Sigmoid colon (tissue), 4 donors: ENCODE measurements at regions not wholly inside any gene's neighbourhood (a gene's known extent, or its start where the extent isn't known, plus 50 kb on each side); places are given as distances from the start of the nearest gene placed in this dataset.

ENCODE experiments used
- CTCF ChIP-seq, 4 experiments: fragments of 450-650 bp in 3 of 4; fragments of 200-600 bp in 1 of 4; IDR thresholded peaks; one replicate each; pipeline ENCODE4 v1.5.1; 2016 to 2019; ENCODE audit warnings: antibody characterized with exemption in 4 of 4, mild to moderate bottlenecking in 3 of 4, moderate library complexity in 2 of 4
- EP300 ChIP-seq, 4 donors: sonication (generic); formaldehyde crosslinking; IDR thresholded peaks; one replicate each; pipeline ENCODE4 v1.6.1; 2017; ENCODE audit warnings: antibody characterized with exemption in 4 of 4
- POLR2A ChIP-seq, 2 donors: fragments of 450-650 bp; IDR thresholded peaks; one replicate each; pipeline ENCODE4 v1.6.1; 2016; ENCODE audit warnings: antibody characterized with exemption in 2 of 2, mild to moderate bottlenecking in 2 of 2, moderate library complexity in 2 of 2
- POLR2AphosphoS5 ChIP-seq, 4 donors: sonication (generic); formaldehyde crosslinking; IDR thresholded peaks; one replicate each; pipeline ENCODE4 v1.6.1; 2017; ENCODE audit warnings: antibody characterized with exemption in 4 of 4

GRCh38 chr9:89768650-89769071, 163.8 kb downstream of the GADD45G start:
- TF ChIP-seq CTCF (IDR thresholded peaks at IDR 0.05) (no peak), POLR2A (IDR thresholded peaks at IDR 0.05) (no peak), POLR2AphosphoS5 (IDR thresholded peaks at IDR 0.05) (no peak), EP300 (IDR thresholded peaks at IDR 0.05) (no peak)
